HG03442 (cell line): ENCODE measurements at regions not wholly inside any gene's neighbourhood (a gene's known extent, or its start where the extent isn't known, plus 50 kb on each side); places are given as distances from the start of the nearest gene placed in this dataset.
"Not testable (repeated sequence)": the region's sequence is repeated elsewhere in the genome, so short reads cannot be mapped to it uniquely, and the experiment has no call there.

Experiments used
- ATAC-seq: cut with Tn5 transposase; IDR thresholded peaks from one replicate; pipeline ENCODE4 v1.9.1; 2021; ENCODE audit warnings: mild to moderate bottlenecking, moderate library complexity; ENCODE audit not compliant: unreplicated experiment

GRCh38 chr2:71961289-71962027 is 186.2 kb downstream of the CYP26B1 start:
- ATAC-seq: no peak

- ATAC-seq: no peak
These were observed 188.2 kb downstream of the CYP26B1 start for GRCh38 chr2:71959494-71959893.

- ATAC-seq: not testable (repeated sequence)
These were observed 189.2 kb downstream of the CYP26B1 start for GRCh38 chr2:71958426-71958825.

- ATAC-seq: no peak
These were observed 195.0 kb downstream of the CYP26B1 start for GRCh38 chr2:71952572-71953188.

GRCh38 chr2:71951718-71952404 is 195.8 kb downstream of the CYP26B1 start:
- ATAC-seq: no peak

- ATAC-seq: no peak
These were observed 196.6 kb downstream of the CYP26B1 start for GRCh38 chr2:71951083-71951468.

- no peak for ATAC-seq
These were observed 197.2 kb downstream of the CYP26B1 start for GRCh38 chr2:71950256-71951082.

GRCh38 chr2:71949537-71949798 is 198.2 kb downstream of the CYP26B1 start:
- ATAC-seq: no peak

- ATAC-seq: no peak
These were observed 198.7 kb downstream of the CYP26B1 start for GRCh38 chr2:71948781-71949536.

GRCh38 chr2:71947809-71948208 is 199.9 kb downstream of the CYP26B1 start:
- ATAC-seq: no peak

- ATAC-seq: no peak
These were observed 202.1 kb downstream of the CYP26B1 start for GRCh38 chr2:71945603-71945959.

GRCh38 chr2:71944806-71945602 is 202.7 kb downstream of the CYP26B1 start:
- ATAC-seq: no peak

GRCh38 chr2:71944183-71944550 is 203.5 kb downstream of the CYP26B1 start:
- ATAC-seq: no peak

- no peak for ATAC-seq
These were observed 204.2 kb downstream of the CYP26B1 start for GRCh38 chr2:71943238-71944182.

- no peak for ATAC-seq
These were observed 205.7 kb downstream of the CYP26B1 start for GRCh38 chr2:71941726-71942525.

- no peak for ATAC-seq
These were observed 207.0 kb downstream of the CYP26B1 start for GRCh38 chr2:71940695-71941094.

- ATAC-seq: no peak
These were observed 207.8 kb downstream of the CYP26B1 start for GRCh38 chr2:71939588-71940535.
